Astrocyte (in vitro differentiated cells and primary cell): ENCODE measurements at regions not wholly inside any gene's neighbourhood (a gene's known extent, or its start where the extent isn't known, plus 50 kb on each side); places are given as distances from the start of the nearest gene placed in this dataset.

Experiments used
- CTCF ChIP-seq: IDR thresholded peaks from 2 replicates; pipeline ENCODE4 v1.5.1; 2011; ENCODE audit warnings: low read depth, mild to moderate bottlenecking, inconsistent platforms, low read length, moderate library complexity; ENCODE audit not compliant: insufficient read depth
- EZH2 ChIP-seq: IDR thresholded peaks from 2 replicates; pipeline ENCODE4 v1.6.1; 2012; ENCODE audit warnings: mild to moderate bottlenecking, low read length, inconsistent platforms; ENCODE audit not compliant: insufficient read depth

- TF ChIP-seq CTCF (no peak), EZH2 (no peak)
These were observed 616.5 kb downstream of the TRHDE start for GRCh38 chr12:72888693-72889092.
